ENCODE measurements at regions not wholly inside any gene's neighbourhood (a gene's known extent, or its start where the extent isn't known, plus 50 kb on each side); places are given as distances from the start of the nearest gene placed in this dataset.

- peak in 1 of 2 experiments; percentile 19 for DNase-seq
Measured at GRCh38 chr3:132898141-132898540, 140.1 kb upstream of the TMEM108 start.

GRCh38 chr3:132892956-132893355 is 145.2 kb upstream of the TMEM108 start:
- no peak for DNase-seq

- DNase-seq = no peak
Measured at GRCh38 chr3:132881756-132882409, 156.3 kb upstream of the TMEM108 start.

DNA sequence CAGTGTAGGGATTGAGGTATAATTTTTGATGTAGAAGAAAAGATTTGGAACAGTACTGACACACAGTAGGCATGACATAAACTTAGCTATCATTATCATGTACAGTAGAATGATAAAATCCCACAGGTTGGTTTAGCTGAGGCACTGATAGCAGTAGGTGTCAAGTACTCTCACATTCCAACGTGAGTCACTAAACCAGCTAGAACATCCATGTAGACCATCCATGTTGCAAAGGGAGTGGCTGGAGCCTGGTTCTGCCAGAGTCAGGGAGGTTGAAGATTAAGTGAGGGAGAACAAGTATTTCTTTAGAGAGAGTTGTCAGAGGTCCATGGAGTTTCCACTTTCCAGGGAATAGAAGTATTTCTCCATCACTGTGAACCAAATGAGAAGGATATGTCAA is 157.2 kb upstream of the TMEM108 start:
- DNase-seq = no peak

GRCh38 chr3:132879656-132880055 is 157.4 kb upstream of the NPHP3 start:
- no peak for DNase-seq

DNA sequence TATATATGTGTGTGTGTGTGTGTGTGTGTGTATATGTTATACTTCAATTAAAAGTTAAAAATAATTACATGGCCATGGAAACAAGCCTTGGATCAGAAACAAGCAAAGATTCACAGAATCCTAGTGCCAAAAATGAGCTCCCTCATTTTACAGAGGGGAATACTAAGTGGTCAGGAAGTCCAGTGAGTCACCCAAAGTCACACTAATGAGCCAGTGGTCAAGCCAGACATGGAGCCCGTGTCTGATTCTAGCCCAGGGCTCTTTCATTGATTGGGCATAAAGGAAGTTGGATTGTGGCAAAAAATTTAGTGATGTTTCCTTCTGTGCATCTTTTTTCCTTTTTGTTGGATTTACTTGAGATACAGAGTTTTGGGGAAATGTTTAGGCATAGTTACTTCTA is 152.5 kb upstream of the NPHP3 start:
- DNase-seq = no peak

GRCh38 chr3:132872711-132873110 is 150.5 kb upstream of the NPHP3 start:
- DNase-seq = no peak

DNA sequence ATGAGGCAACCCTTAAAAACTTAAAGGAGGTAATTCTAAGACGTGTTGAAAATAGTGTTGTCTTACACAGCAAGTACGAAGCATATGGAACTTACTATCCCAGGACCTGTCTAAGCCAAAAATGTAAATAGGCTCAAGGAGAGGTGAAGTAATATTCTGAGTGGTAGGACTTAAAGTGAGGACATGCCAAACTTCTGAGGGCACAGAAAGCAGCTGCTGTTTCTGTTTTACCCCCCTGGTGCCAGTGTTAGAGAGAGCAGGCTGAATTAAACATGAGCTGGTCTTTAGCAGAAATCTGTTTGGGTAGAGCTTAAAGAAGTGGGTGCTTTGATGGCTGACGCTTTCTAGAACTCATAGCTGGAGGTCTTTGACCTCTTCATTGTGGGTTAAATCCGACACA is 149.7 kb upstream of the NPHP3 start:
- no peak for DNase-seq

DNA sequence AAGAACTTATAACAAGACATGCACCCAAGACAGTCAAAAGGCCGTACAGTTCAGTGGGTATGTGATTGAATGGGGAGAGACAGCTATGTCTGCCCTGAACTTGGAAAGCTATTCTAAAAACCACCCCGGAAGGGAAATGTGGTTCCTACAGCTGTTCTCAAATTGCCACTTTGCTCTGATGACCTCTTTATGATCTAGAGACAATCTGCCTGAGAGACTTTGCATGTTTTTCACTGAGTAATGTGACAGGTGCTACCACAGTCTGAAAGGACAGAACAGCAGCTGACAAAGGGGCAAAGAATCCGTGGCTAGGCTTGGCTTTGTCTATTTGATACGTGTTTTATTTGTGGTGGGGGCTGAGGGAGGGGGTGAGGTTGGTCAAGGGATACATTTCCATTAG is 148.3 kb upstream of the NPHP3 start:
- DNase-seq = no peak

GRCh38 chr3:132867956-132868355 is 145.7 kb upstream of the NPHP3 start:
- no peak for DNase-seq

DNA sequence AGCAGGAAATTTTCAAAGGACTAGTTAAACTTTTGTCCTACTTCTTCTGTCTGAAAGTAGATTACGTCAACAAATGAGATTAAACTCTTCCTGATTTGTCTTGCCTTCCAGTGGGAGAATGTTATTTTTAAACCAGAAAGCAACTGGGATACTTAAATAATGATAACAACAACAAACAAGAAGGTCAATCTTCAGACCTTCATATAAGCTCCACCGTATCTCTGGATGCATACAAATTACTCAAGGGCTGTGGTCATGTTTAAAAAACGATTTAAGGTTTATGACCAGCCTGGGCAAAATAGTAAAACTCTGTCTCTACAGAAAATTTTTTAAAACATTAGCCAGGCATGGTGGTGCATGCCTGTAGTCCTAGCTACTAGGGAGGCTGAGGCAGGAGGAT is 145.3 kb upstream of the NPHP3 start:
- no peak for DNase-seq

GRCh38 chr3:132857317-132857716 is 135.1 kb upstream of the NPHP3 start:
- no peak for DNase-seq

DNA sequence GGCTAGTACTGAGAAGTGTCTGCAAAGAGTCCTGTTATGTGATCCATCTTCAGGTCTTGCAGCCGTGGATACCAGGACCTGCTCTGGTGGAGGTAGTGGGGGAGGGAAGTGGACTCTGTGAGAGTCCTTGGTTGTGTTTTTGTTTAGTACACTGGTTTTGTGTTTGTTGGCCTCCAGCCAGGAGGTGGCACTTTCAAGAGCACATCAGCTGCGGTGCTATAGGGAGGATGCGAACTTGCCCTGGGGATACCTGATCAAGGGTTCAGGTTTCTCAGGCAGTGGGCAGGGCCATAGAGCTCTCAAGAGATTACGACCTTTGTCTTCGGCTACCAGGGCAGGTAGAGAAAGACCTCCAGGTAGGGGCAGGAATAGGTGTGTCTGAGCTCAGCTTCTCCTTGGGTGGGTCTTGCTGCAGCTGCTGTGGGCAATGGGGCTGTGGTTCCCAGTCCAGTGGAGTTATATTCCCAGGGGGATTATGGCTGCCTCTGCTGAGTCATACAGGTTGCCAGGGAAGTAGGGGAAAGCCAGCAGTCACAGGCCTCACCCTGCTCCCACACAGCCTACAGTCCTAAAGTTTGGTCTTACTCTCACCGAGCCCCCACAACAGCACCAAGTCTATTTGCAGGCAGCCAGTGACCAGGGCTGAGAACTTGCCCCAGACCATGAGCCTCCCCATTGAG is 132.8 kb upstream of the NPHP3 start:
- no peak for DNase-seq

DNA sequence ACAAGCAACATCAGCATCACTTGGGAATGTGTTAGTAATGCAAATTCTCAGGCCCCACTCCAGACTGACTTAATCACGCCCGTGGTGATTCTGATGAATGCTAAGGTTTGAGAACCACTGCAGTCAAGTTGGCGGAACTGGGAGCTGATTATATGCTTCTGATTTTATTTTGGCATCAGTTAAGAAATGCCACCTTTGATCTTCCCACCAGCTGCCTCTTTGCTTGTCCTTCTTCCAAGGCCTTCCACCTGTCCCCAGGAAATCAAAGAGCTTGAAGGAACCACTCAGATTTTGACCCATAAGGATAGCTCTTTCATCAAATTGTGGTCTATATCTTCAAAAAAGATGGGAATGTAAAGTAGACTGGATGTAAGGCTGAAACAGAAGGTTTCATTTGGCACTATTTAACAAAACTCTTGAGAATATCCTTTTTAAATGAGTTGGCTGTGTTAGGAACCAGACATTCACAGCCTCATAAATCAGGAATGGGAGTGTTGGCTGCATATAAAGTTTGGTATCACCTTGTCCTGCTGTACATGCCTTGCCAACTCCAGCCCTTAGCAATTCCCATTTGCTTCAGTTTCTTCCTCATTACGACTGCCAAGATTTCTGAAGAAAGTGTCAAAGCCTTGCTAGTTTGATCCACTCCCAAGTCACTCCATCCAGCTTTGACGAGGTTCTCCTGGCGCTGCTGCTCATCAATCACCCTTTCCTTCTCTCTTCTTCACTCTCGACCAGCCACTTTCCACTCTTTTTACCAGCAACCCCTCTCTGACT is 125.8 kb upstream of the NPHP3 start:
- no peak for DNase-seq

DNA sequence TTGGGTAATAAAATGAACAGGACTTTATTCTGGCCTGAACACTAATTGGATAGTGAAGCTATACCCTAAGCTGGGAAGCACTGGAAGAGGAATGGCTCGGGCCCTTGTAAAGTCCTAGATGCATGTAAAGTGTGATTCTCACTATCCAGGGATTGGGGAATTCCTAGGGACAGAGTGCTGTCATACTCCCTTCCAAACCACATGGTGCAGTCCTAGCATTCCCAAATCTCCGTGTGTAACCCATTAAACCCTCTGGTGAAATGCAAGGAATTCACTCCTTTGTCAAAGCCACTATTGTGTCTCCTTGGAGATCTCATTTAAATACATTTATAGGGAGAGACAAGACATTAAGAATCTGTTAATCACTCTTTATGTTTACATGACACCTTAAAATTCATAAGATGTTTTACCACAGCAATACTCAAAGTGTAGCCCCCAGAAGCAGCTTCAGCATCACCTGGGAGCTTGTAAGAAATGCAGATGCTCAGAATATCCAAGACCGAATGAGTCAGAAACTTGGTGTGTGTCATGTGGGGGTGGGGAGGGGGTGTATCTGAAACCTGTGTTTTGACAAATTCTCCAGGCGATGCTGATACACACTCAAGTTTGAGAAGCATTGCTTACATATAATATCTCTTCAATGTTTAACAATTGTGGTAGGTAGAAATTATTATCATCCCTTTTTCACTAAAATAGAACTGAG is 121.8 kb upstream of the NPHP3 start:
- no peak for DNase-seq

DNA sequence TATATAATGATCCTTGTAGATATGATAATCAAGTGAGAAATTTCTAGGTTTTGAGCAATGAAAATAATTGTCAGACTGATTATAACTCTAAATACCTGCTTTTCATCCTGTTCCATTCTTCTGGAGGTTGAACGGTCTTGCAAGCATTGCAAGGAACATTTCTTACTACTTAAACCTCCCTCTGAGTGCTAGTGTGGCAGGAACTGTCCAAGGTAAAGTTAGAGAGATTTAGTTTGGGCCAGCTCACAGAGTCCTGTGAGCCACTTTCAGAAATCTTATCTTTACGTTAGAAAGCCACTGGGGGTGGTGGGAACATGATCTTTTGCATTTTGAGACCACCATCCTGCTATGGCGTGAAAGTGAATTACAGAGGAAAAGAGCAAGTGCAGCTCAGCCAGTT is 121.1 kb upstream of the NPHP3 start:
- no peak for DNase-seq

- DNase-seq = no peak
Measured at GRCh38 chr3:132841621-132842020, 119.4 kb upstream of the NPHP3 start.

- DNase-seq = no peak
Measured at GRCh38 chr3:132840201-132840700, 118.0 kb upstream of the NPHP3 start.

GRCh38 chr3:132838477-132838876 is 116.3 kb upstream of the NPHP3 start:
- DNase-seq = no peak

DNA sequence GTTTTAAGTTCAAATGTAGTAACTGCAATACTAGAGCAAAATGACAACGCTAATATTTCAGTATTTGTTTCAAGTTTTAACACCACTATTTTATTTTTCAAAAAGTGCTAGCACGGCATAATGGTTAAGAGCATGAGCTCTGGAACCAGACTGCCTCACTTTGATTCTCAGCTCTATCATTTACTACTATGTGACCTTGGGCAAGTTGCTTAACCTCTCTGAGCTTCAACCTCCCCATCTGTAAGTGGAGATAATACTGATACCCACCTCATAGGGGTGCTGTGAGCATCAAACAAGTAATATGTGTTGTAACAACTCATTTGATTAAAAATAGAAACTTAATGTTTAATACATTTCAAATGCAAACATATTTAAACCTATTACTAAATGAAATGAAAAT is 115.4 kb upstream of the NPHP3 start:
- no peak for DNase-seq

GRCh38 chr3:132834356-132834755 is 112.1 kb upstream of the NPHP3 start:
- DNase-seq = no peak

GRCh38 chr3:132829101-132829500 is 106.9 kb upstream of the NPHP3 start:
- DNase-seq = no peak

DNA sequence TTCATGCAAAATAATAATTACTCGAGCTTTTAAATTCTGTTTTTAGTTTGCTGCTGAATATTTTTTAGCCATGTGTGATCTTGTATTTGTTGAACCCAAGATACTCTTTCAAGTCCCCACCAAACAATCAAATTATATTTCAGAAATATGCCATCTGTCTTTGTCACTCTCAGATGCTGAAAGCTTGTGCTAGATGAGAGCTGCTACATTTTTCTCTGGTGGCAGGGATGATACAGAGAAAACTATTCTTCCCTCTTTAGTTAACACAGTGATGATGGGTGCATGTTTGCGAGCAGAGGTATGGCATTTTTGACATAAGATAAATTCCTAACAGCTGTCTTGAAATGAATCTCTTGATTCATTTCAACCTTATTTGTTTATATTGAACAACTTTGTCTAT is 100.6 kb upstream of the NPHP3 start:
- no peak for DNase-seq

Measured in cerebellar nuclear complex (tissue), 1 donor.